Activated CD8-positive, alpha-beta memory T cell treated with anti-CD3 and anti-CD28 coated beads, Interleukin-2, amount 50 U/mL, for 24 hours (primary cell): ENCODE measurements at regions not wholly inside any gene's neighbourhood (a gene's known extent, or its start where the extent isn't known, plus 50 kb on each side); places are given as distances from the start of the nearest gene placed in this dataset.

Experiments
- DNase-seq: peaks from one replicate; pipeline ENCODE4 v3.0.0-alpha.2; 2020; ENCODE audit errors: extremely low read depth

- no peak for DNase-seq
Observed at GRCh38 chr2:145221032-145221431, 701.1 kb upstream of the ZEB2 start.

- DNase-seq: no peak
Observed at GRCh38 chr2:145220496-145220895, 700.6 kb upstream of the ZEB2 start.

GRCh38 chr2:145207884-145208283 lies 688.0 kb upstream of the ZEB2 start:
- no peak for DNase-seq

- DNase-seq: no peak
Observed at GRCh38 chr2:145206496-145207281, 686.8 kb upstream of the ZEB2 start.

DNA sequence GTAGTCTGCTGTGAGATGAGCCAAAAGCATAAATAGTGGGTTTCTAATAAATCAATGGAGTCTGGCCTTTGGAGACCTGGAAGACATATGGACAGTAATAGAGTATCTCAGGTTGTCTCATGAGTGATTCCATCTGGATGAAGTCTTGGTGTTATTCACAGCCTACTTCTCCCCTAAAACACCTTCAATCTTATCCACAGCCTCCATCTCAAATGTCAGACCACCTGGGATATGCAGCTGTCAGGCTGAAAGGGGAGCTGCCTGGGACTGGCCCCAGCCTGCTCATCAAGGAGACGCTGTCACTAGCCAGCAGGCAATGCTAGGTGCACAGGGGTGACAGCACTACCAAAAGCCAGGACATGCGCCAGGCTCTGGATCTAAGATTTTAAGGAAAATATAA lies 684.0 kb upstream of the ZEB2 start:
- DNase-seq: no peak

GRCh38 chr2:145199827-145200706 lies 680.1 kb upstream of the ZEB2 start:
- no peak for DNase-seq

DNA sequence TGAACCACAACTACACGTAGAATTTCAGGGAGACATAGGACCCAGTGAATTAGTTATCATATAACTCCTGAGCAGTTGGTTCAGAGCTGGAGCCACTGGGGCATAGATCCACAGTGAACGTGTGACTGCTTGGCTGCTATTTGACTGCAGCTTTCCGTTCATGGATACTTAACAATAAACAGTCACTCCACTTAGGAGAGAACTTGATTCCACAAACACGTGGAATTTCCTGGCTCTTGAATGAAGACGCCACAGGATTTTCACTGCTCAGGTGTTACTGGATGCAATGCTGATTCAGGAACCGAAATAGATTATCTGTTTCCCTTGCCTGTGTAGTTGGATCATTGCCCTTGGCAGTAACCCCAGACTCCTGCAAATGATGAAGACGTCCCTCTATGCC lies 679.1 kb upstream of the ZEB2 start:
- no peak for DNase-seq

GRCh38 chr2:145198555-145198954 lies 678.6 kb upstream of the ZEB2 start:
- no peak for DNase-seq

GRCh38 chr2:145197944-145198343 lies 678.0 kb upstream of the ZEB2 start:
- DNase-seq: no peak

DNA sequence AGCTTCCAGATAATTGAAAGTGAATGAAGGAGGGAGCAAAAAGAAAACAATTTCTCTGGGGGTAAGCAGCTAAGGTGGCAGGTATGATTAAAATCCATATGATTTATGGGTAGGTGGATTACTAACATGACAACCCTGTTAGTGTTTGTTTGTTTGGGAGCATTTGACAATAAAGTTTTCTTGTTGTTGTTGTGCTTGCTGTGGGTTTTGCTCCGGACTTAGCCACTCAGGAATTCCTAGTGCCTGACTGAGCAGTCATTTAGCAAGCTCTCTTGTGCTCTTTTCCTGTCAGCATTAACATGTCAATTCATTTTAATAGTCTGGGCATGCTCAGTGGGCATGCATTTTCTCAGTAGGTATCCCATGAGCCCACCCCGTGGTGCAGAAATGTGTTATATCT lies 674.8 kb upstream of the ZEB2 start:
- DNase-seq: no peak

DNA sequence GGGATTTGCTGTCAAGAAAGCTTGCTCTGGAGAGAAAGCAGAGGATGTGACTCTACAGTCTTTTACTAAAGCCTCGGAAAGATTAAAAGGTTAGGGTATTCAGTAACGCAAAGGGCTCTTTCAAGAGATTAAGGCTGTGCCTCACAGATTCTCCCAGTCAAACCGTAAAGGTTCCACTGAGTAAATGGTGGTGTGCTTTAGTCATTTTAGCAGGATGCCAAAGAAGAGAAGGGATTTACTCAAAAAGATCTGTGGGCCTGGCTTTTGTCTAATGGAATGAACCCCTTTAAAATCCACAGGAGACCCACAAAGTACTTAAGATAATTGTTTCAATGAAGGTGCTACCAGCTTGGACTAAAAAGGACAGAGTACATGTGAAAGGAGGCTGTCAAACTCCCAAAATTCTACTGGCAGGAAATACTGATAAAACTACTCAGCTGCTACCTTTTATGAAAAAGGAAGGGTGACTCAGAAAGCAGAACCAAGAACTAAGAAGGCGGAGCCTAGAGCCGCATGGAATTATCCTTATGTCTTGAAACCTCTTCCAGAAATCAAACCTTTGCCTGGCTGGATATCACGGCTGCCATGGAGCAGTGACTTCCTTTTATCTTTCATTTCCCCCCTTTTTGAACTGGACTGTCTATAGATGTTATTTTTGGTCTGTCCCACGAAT lies 670.2 kb upstream of the ZEB2 start:
- no peak for DNase-seq

DNA sequence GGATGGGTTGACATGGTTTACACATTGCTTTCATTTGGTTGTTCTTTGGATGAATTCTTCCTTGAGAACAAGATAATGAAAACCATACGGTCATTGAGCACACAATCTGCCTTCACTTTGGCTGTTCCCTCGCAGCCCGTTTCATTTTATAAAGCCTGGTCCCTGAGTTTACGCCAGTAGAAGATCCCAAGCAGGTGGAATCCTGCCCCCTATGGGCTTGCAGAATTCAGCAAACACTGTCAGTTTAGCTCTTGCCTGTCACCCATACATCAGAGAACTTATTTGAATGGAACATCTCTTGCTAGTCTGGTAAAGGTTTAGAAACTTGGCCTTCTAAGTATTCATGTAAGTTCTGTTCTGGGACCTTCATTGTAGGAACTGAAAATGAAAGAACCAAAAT lies 666.4 kb upstream of the ZEB2 start:
- DNase-seq: no peak

- no peak for DNase-seq
Observed at GRCh38 chr2:145185696-145186095, 665.8 kb upstream of the ZEB2 start.

- no peak for DNase-seq
Observed at GRCh38 chr2:145184741-145185651, 665.1 kb upstream of the ZEB2 start.

DNA sequence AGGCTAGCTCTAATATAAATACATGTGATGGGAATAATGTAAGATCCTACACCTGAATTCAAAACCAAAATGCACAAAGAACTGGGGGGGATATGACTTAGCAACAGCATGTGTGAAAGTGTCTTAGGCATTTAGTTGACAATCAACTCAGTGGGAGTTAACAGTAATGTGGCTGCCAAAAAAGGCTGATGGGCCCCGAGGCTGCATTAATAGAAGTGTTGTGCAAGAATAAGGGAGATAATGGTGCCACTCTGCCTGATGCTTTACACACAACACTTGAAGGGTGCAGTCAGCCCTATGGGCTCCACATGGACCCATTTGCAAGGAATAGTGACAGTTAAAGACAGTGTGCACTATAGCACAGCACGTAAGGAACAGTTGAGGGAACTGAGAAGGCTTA lies 649.4 kb upstream of the ZEB2 start:
- no peak for DNase-seq

- no peak for DNase-seq
Observed at GRCh38 chr2:145168091-145168490, 648.2 kb upstream of the ZEB2 start.

DNA sequence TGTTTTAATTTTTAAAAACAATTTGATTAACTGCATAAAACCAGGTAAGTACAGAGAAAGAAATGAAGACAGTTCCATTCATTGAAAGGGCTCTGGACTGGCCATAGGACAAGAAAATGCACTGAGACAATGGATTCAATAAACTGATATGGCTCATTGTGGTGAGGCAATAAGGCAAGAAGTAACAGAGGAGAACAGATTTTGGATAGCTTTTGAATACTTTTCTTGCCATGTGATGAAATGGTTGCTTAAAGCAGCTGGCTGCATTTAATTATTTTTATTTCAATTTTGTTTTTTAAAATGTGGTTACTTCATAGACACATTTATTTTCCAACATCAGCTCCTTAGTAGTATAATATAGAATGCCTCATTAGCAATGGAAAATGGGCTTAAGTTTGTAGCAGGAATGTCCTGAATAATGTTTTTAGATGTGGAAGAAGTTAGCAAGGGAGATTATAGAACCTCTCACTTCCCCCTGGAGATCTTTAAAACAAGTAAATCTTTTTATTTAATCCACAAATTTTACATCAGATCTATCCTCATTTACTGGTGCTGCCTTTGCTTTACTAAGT lies 646.9 kb upstream of the ZEB2 start:
- DNase-seq: no peak

GRCh38 chr2:145161656-145162055 lies 641.7 kb upstream of the ZEB2 start:
- DNase-seq: no peak

DNA sequence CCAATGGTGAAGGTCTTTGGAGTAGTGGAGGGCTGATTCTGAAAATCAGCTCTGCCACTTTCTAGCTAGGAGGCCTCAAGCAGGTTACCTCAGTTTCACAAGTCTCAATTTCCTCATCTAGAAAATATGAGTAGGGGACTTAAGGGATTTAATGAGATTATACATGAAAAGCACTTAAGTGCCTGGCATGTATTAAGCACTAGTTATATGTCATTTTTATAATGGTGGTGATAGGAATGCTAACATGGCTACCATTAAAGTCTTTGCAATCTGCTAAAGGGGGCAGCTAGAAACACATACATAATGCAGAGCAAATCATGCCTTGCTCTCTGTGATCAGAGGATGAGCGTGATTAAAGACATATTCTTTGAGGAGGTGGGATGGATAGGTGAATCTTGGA lies 640.9 kb upstream of the ZEB2 start:
- no peak for DNase-seq

DNA sequence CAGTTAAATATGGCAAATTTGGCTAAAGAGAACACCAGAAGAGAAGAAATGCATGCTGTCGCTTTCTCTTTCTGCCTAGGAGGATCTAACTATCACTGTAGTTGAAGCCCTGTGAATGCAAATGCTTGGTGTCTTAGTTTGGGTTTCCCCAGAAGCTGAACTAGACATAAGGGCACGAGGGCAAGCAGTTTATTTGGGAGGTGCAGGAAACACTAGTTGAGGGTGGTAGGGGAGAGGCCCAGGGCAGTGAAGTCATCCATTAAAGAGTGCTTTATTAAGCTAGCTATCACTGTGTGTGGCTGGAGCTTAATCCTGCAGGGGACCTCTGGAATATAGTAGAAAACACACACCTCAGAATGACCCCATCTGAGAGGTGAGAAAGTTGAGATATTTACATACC lies 639.8 kb upstream of the ZEB2 start:
- no peak for DNase-seq
